Endodermal cell (in vitro differentiated cells): ENCODE measurements at regions not wholly inside any gene's neighbourhood (a gene's known extent, or its start where the extent isn't known, plus 50 kb on each side); places are given as distances from the start of the nearest gene placed in this dataset.

ENCODE experiments used
- DNase-seq: peaks from one replicate; pipeline ENCODE4 v3.0.0-alpha.2; 2017
- H3K27ac ChIP-seq: 2 replicates; pipeline ENCODE4 v1.5.1; 2013; ENCODE audit warnings: mild to moderate bottlenecking, low read depth, low read length, moderate library complexity
- H3K27me3 ChIP-seq: 2 replicates; pipeline ENCODE4 v1.6.1; 2013; ENCODE audit warnings: mild to moderate bottlenecking, low read length, moderate library complexity; ENCODE audit not compliant: insufficient read depth, control insufficient read depth, poor library complexity, severe bottlenecking
- H3K36me3 ChIP-seq: 2 replicates; pipeline ENCODE4 v1.7.0; 2013; ENCODE audit warnings: mild to moderate bottlenecking, low read length, moderate library complexity; ENCODE audit not compliant: control insufficient read depth, insufficient read depth
- H3K4me1 ChIP-seq: one replicate; pipeline ENCODE4 v1.7.0; 2013; ENCODE audit warnings: low read length; ENCODE audit not compliant: control insufficient read depth, insufficient read depth
- H3K4me3 ChIP-seq: 2 replicates; pipeline ENCODE4 v1.5.1; 2013; ENCODE audit warnings: mild to moderate bottlenecking, low read length, moderate library complexity
- H3K9ac ChIP-seq: 2 replicates; pipeline ENCODE4 v1.6.1; 2013; ENCODE audit warnings: mild to moderate bottlenecking, low read length, moderate library complexity; ENCODE audit not compliant: poor library complexity, severe bottlenecking; ENCODE audit errors: extremely low read depth
- H3K9me3 ChIP-seq: 2 replicates; pipeline ENCODE4 v1.6.1; 2013; ENCODE audit warnings: mild to moderate bottlenecking, low read length, moderate library complexity; ENCODE audit not compliant: control insufficient read depth
- H3K27ac Mint-ChIP-seq: 2 replicates; pipeline ENCODE4 v1.8.0; 2020; ENCODE audit warnings: mixed read lengths
- H3K27me3 Mint-ChIP-seq: 2 replicates; pipeline ENCODE4 v1.8.0; 2021; ENCODE audit warnings: mild to moderate bottlenecking, mixed read lengths; ENCODE audit not compliant: insufficient read depth
- H3K36me3 Mint-ChIP-seq: 2 replicates; pipeline ENCODE4 v1.8.0; 2020; ENCODE audit warnings: low read depth, mixed read lengths
- H3K4me1 Mint-ChIP-seq: 2 replicates; pipeline ENCODE4 v1.8.0; 2020; ENCODE audit warnings: mixed read lengths
- H3K4me3 Mint-ChIP-seq: 2 replicates; pipeline ENCODE4 v1.8.0; 2020; ENCODE audit warnings: mild to moderate bottlenecking, moderate library complexity, mixed read lengths
- H3K9me3 Mint-ChIP-seq: 2 replicates; pipeline ENCODE4 v1.8.0; 2020; ENCODE audit warnings: mild to moderate bottlenecking, mixed read lengths
- CTCF ChIP-seq: fragments of 200-600 bp; sonication (generic); conservative IDR thresholded peaks from 2 replicates; pipeline ENCODE4 v1.5.0; 2021; ENCODE audit warnings: antibody characterized with exemption, mild to moderate bottlenecking
- WGBS, 2 experiments: methylation state at CpG; one replicate each; pipeline versions ENCODE4 v1.1.5 to v1.1.7; 2013; ENCODE audit warnings: missing lambda C conversion rate in 2 of 2, mixed read lengths in 1 of 2; ENCODE audit not compliant: insufficient coverage in 1 of 2, insufficient read length in 1 of 2; 5-methylcytosine and 5-hydroxymethylcytosine counted together

GRCh38 chr4:83704786-83705185, 168.9 kb downstream of the GPAT3 start:
- Mint-ChIP-seq H3K4me1 (peaks cover 4% of the 10 kb centered on the region), H3K27ac (no peak overlapping the region), H3K9me3 (peaks cover 11% of the 10 kb centered on the region), H3K4me3 (no peak overlapping the region), H3K36me3 (no peaks in the 10 kb centered on the region), H3K27me3 (no peaks in the 10 kb centered on the region)
- Histone ChIP-seq H3K9ac (no peak overlapping the region), H3K4me1 (no peaks in the 10 kb centered on the region), H3K27ac (no peak overlapping the region), H3K27me3 (no peaks in the 10 kb centered on the region), H3K36me3 (no peaks in the 10 kb centered on the region), H3K4me3 (no peak overlapping the region), H3K9me3 (peaks cover 16% of the 10 kb centered on the region)
- WGBS, 2 experiments, result 87 to 100% methylated on average over 2 of the region's 2 CpGs
- no peak for TF ChIP-seq CTCF
- DNase-seq, result no peak

- Histone ChIP-seq H3K9ac (no peak overlapping the region), H3K9me3 (peaks cover 16% of the 10 kb centered on the region), H3K27me3 (no peaks in the 10 kb centered on the region), H3K27ac (no peak overlapping the region), H3K36me3 (no peaks in the 10 kb centered on the region), H3K4me3 (no peak overlapping the region), H3K4me1 (no peaks in the 10 kb centered on the region)
- H3K27ac Mint-ChIP-seq, result no peak overlapping the region
- 97% methylated on average over 1 of the region's 1 CpG; no CpG with 5 or more reads in 1 of the 2 experiments for WGBS, 2 experiments
- no peak for TF ChIP-seq CTCF
- H3K9me3 Mint-ChIP-seq, result peaks cover 11% of the 10 kb centered on the region
- H3K27me3 Mint-ChIP-seq, result no peaks in the 10 kb centered on the region
- H3K36me3 Mint-ChIP-seq, result no peaks in the 10 kb centered on the region
- peaks cover 4% of the 10 kb centered on the region for H3K4me1 Mint-ChIP-seq
- no peak for DNase-seq
- H3K4me3 Mint-ChIP-seq, result no peak overlapping the region
Observed at GRCh38 chr4:83703752-83704151, 167.8 kb downstream of the GPAT3 start.

GRCh38 chr4:83701041-83701440, 165.1 kb downstream of the GPAT3 start:
- no peak for DNase-seq
- peaks cover 16% of the 10 kb centered on the region for H3K9me3 ChIP-seq
- Mint-ChIP-seq H3K4me3 (no peak overlapping the region), H3K27me3 (no peaks in the 10 kb centered on the region), H3K4me1 (no peaks in the 10 kb centered on the region), H3K9me3 (peaks cover 11% of the 10 kb centered on the region), H3K27ac (no peak overlapping the region), H3K36me3 (no peaks in the 10 kb centered on the region)
- H3K27me3 ChIP-seq, result no peaks in the 10 kb centered on the region
- H3K36me3 ChIP-seq, result no peaks in the 10 kb centered on the region
- TF ChIP-seq CTCF, result no peak
- H3K4me3 ChIP-seq, result no peak overlapping the region
- no peak overlapping the region for H3K9ac ChIP-seq
- no CpG with 5 or more reads among the region's 1 CpG for WGBS, 2 experiments
- no peaks in the 10 kb centered on the region for H3K4me1 ChIP-seq
- no peak overlapping the region for H3K27ac ChIP-seq
